Spleen (tissue), 11 donors: ENCODE measurements at regions not wholly inside any gene's neighbourhood (a gene's known extent, or its start where the extent isn't known, plus 50 kb on each side); places are given as distances from the start of the nearest gene placed in this dataset.

Experiments used
- DNase-seq: peaks from one replicate; pipeline ENCODE4 v3.0.0-alpha.2; 2020
- H3K27ac ChIP-seq, 8 donors: fragments of 200-600 bp; sonication (generic) in 7 of 8; 1 replicate in 4 of 8; 2 replicates in 4 of 8; pipeline versions ENCODE4 v1.5.0 to v1.8.0; 2016 to 2021; ENCODE audit warnings: inconsistent platforms in 4 of 8, mild to moderate bottlenecking in 4 of 8, moderate library complexity in 1 of 8
- H3K27me3 ChIP-seq, 7 donors: fragments of 200-600 bp; sonication (generic) in 6 of 7; replicated peaks in 1 of 7; 1 replicate in 4 of 7; 2 replicates in 3 of 7; pipeline versions ENCODE4 v1.5.0 to v1.8.0; 2016 to 2021; ENCODE audit warnings: inconsistent platforms in 3 of 7, mild to moderate bottlenecking in 1 of 7
- H3K36me3 ChIP-seq, 6 donors: fragments of 200-600 bp; sonication (generic) in 5 of 6; 1 replicate in 4 of 6; 2 replicates in 2 of 6; pipeline versions ENCODE4 v1.5.0 to v1.8.0; 2016 to 2021; ENCODE audit warnings: inconsistent platforms in 2 of 6
- H3K4me1 ChIP-seq, 6 donors: fragments of 200-600 bp; sonication (generic) in 5 of 6; 1 replicate in 3 of 6; 2 replicates in 3 of 6; pipeline versions ENCODE4 v1.5.0 to v1.8.0; 2016 to 2021; ENCODE audit warnings: inconsistent platforms in 3 of 6
- H3K4me3 ChIP-seq, 8 donors: fragments of 200-600 bp; sonication (generic) in 7 of 8; 1 replicate in 4 of 8; 2 replicates in 4 of 8; pipeline versions ENCODE4 v1.5.0 to v1.8.0; 2016 to 2021; ENCODE audit warnings: inconsistent platforms in 4 of 8, mild to moderate bottlenecking in 4 of 8, moderate library complexity in 2 of 8
- H3K9me3 ChIP-seq, 8 donors: fragments of 200-600 bp; sonication (generic) in 7 of 8; 1 replicate in 4 of 8; 2 replicates in 4 of 8; pipeline versions ENCODE4 v1.5.0 to v1.8.0; 2016 to 2021; ENCODE audit warnings: inconsistent platforms in 4 of 8
- POLR2A ChIP-seq, 3 donors: fragments of 450-650 bp; IDR thresholded peaks; one replicate each; pipeline ENCODE4 v1.5.1; 2017; ENCODE audit warnings: antibody characterized with exemption in 3 of 3, mild to moderate bottlenecking in 1 of 3
- POLR2AphosphoS5 ChIP-seq, 3 donors: sonication (generic); formaldehyde crosslinking; IDR thresholded peaks; one replicate each; pipeline ENCODE4 v1.5.1; 2017; ENCODE audit warnings: antibody characterized with exemption in 3 of 3
- WGBS, 5 donors: extraction: QIAGEN DNeasy Blood & Tissue Kit in 3 of 5; methylation state at CpG; one replicate each; pipeline versions ENCODE4 v1.1.5 to v1.1.7; 2013 to 2018; 5-methylcytosine and 5-hydroxymethylcytosine counted together
- intact Hi-C: fragments of 100-400 bp; cut with DNase I; formaldehyde crosslinking; loops from one replicate; pipeline ENCODE4 v1.15.0; 2023; ENCODE audit warnings: low total_unique reads
- TF ChIP-seq, protein P1 (sequence below), 11 experiments: fragments of 200-600 bp in 7 of 11; fragments of 450-650 bp in 4 of 11; sonication (generic) in 4 of 11; IDR thresholded peaks in 8 of 11; conservative IDR thresholded peaks in 3 of 11; 1 replicate in 7 of 11; 2 replicates in 4 of 11; pipeline versions ENCODE4 v1.4.0 to v1.8.0; 2016 to 2021; ENCODE audit warnings: antibody characterized with exemption in 11 of 11, inconsistent platforms in 4 of 11, mild to moderate bottlenecking in 1 of 11
- donor health status: healthy with polysubstance abuse.
- donor health status: DM: no; HTN: no; CAD: no; lungs with moderate emphysema.
- donor health status: DM: no; HTN: no; CAD: no.
- donor health status: Bipolar disorder and iron deficiency.
- donor health status: healthy.
- donor health status: DM: no; HTN: no; CAD: no.
- donor health status: DM: yes; HTN: yes; CAD: no.

DNA sequence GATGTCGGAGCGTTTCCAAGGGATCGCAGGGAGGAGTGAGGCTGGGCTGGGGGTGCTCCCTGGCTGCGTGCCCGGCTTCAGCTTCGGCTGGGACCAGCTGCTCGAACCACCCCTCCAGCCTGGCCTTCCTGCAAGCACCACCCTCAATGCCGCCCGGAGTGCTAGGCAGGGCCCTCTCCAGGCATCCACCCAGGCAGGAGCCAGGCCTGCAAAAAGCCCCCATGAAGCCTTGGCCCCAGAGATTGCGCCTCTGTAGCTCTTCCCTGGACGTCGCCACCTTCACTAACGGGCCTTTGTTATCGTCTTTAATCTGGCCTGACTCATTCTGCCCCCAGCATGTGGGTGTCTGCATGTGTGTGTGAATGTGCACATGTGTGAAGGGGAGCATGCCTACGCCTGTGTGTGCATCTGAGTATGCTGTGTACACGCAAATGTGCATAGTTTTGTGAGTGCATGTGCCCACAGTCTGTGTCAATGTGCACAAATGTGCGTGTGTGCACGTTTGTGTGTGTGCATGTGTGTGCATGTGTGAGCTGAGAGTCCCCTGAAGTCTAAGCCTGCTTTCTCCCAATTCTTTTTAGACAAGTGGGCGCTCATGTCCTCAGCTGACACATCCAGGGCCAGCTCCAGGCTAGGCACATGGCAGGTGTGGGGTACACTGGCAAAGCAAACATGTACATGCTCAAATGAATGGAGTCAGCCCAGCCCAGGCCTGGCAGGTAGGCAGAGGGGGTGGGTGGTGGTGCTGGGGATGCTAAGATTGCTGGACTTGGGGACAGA is 195.4 kb upstream of the C14orf180 start:
- Histone ChIP-seq H3K27me3 (peaks cover 0 to 28% (median 0%) of the 10 kb centered on the region in 7 donors), H3K4me1 (peaks cover 0 to 59% (median 42%) of the 10 kb centered on the region in 6 donors), H3K4me3 (no peak overlapping the region), H3K36me3 (no peaks in the 10 kb centered on the region), H3K27ac (no peak overlapping the region), H3K9me3 (peaks cover 0 to 27% (median 24%) of the 10 kb centered on the region in 8 donors)
- 42 to 63% (median 45%) methylated on average over 17 to 19 of the region's 19 CpGs for WGBS, 5 donors
- peak; percentile 74 for DNase-seq
- intact Hi-C loops: no loop called here
- no peak for TF ChIP-seq POLR2A (IDR thresholded peaks at IDR 0.05)

DNA sequence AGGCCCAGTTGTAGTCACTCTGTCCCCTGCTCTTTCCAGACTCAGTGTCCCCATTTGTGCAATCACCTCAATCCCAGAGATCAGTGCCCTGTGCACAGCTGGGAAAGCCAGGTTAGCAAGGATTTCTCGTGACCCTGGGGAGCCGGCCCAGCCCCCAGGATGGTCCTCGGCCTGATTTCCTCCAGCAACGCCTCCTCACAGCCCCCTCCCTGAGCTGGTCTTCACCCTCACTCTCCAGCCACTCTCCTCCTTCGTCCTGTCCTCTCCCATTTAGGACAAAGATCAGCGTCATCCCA is 194.8 kb upstream of the C14orf180 start:
- Histone ChIP-seq H3K36me3 (no peaks in the 10 kb centered on the region), H3K4me1 (peaks cover 0 to 65% (median 47%) of the 10 kb centered on the region in 6 donors), H3K27me3 (peaks cover 0 to 26% (median 0%) of the 10 kb centered on the region in 7 donors), H3K4me3 (no peak overlapping the region), H3K9me3 (peaks cover 0 to 22% (median 19%) of the 10 kb centered on the region in 8 donors), H3K27ac (no peak overlapping the region)
- peak; percentile 56 for DNase-seq
- 75 to 94% (median 84%) methylated on average over 6 of the region's 6 CpGs for WGBS, 5 donors
- TF ChIP-seq POLR2A (IDR thresholded peaks at IDR 0.05) (no peak), POLR2AphosphoS5 (IDR thresholded peaks at IDR 0.05) (no peak)
- TF ChIP-seq, protein P1, sequence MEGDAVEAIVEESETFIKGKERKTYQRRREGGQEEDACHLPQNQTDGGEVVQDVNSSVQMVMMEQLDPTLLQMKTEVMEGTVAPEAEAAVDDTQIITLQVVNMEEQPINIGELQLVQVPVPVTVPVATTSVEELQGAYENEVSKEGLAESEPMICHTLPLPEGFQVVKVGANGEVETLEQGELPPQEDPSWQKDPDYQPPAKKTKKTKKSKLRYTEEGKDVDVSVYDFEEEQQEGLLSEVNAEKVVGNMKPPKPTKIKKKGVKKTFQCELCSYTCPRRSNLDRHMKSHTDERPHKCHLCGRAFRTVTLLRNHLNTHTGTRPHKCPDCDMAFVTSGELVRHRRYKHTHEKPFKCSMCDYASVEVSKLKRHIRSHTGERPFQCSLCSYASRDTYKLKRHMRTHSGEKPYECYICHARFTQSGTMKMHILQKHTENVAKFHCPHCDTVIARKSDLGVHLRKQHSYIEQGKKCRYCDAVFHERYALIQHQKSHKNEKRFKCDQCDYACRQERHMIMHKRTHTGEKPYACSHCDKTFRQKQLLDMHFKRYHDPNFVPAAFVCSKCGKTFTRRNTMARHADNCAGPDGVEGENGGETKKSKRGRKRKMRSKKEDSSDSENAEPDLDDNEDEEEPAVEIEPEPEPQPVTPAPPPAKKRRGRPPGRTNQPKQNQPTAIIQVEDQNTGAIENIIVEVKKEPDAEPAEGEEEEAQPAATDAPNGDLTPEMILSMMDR (IDR thresholded peaks at IDR 0.05 in 8 of 11, conservative IDR thresholded peaks at IDR 0.05 in 3 of 11): no peak
- intact Hi-C loops: no loop called here

DNA sequence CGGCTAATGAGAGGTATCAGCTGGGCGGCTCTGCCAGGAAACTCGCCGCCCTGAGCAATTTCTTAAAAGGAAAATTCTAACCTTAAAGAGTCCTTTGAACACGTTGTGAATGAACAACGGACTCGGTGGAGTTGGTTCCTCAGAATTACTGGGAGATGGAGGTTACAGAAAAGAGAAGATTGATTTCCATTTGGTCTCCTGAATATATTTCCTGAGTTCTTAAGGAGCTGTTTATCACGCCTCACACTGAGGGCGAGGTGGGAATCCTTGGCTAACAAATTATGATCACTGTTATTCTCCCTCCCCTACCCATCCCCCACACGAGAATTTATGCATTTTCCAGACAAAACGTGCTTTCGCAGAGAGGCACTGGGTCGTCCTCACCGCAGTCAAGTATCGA is 194.5 kb upstream of the C14orf180 start:
- DNase-seq: no peak
- intact Hi-C loops: no loop called here
- Histone ChIP-seq H3K9me3 (peaks cover 0 to 18% (median 16%) of the 10 kb centered on the region in 8 donors), H3K36me3 (no peaks in the 10 kb centered on the region), H3K27me3 (peaks cover 0 to 22% (median 0%) of the 10 kb centered on the region in 7 donors), H3K4me3 (no peak overlapping the region), H3K4me1 (peaks cover 0 to 69% (median 50%) of the 10 kb centered on the region in 6 donors), H3K27ac (no peak overlapping the region)
- WGBS, 5 donors: 88 to 92% (median 89%) methylated on average over 15 of the region's 15 CpGs
- TF ChIP-seq POLR2A (IDR thresholded peaks at IDR 0.05): no peak
- TF ChIP-seq, protein P1 (IDR thresholded peaks at IDR 0.05 in 8 of 11, conservative IDR thresholded peaks at IDR 0.05 in 3 of 11): no peak
- no peak for TF ChIP-seq POLR2AphosphoS5 (IDR thresholded peaks at IDR 0.05)

DNA sequence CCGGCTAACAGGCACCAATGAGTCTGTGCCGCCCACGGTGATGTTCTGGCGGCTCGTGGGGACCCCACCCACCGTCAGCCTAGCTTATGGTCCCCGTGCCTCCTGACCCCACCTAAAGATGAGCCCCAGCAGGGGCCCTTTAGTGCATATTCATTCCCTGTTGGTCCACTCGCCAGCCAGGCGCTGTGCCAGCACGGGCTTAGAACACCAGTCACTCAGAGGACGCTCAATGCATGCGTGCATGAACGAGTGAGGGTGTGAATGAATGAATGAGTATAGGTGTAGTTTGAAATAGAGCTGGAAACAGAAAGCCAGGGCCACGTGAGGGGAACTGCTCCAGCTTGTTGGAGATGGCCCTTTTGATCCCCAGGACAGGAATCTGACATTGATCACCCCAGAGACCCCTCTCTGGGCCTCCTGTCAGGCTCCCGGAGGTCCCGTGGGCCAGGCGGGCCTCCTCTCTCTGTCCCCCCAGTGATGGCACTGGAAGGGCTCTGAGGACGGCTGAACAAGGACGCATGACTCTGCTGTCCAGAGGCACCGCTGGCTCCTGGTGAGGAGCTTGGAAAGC is 193.9 kb upstream of the C14orf180 start:
- H3K4me3 ChIP-seq: no peak overlapping the region
- H3K4me1 ChIP-seq: peaks cover 0 to 74% (median 53%) of the 10 kb centered on the region in 6 donors
- WGBS, 5 donors: 86 to 90% (median 88%) methylated on average over 20 of the region's 20 CpGs
- H3K27ac ChIP-seq: no peak overlapping the region
- TF ChIP-seq POLR2A (IDR thresholded peaks at IDR 0.05) (no peak), POLR2AphosphoS5 (IDR thresholded peaks at IDR 0.05) (no peak)
- TF ChIP-seq, protein P1 (IDR thresholded peaks at IDR 0.05 in 8 of 11, conservative IDR thresholded peaks at IDR 0.05 in 3 of 11): no peak
- H3K27me3 ChIP-seq: peaks cover 0 to 19% (median 0%) of the 10 kb centered on the region in 7 donors
- peaks cover 0 to 13% (median 11%) of the 10 kb centered on the region in 8 donors for H3K9me3 ChIP-seq
- DNase-seq: peak; percentile 69
- H3K36me3 ChIP-seq: no peaks in the 10 kb centered on the region
- intact Hi-C loops: no loop called here
